K562 (cell line): ENCODE measurements at regions not wholly inside any gene's neighbourhood (a gene's known extent, or its start where the extent isn't known, plus 50 kb on each side); places are given as distances from the start of the nearest gene placed in this dataset.

ENCODE experiments used
- ATAC-seq: fragments of 200-7000 bp; cut with Tn5 transposase; 3 replicates; pipeline ENCODE4 v1.9.1; 2020; ENCODE audit warnings: moderate library complexity
- BruUV-seq: library from RNA; stranded (reverse); fragments of 400-500 nt; replicated peaks from 2 replicates; lab custom pipeline; 2021; lab: Mats Ljungman, UMichigan
- CTCF ChIA-PET: fragments of 300-600 bp; formaldehyde crosslinking; extraction: SDS; loops from one replicate; lab custom pipeline; 2021; ENCODE audit warnings: low intra/inter-chr PET ratio; lab: Yijun Ruan, JAX
- POLR2A ChIA-PET: fragments of 300-600, 350-650 bp; sonication (Branson Sonifier 250); formaldehyde crosslinking; extraction: SDS; loops from one replicate; lab custom pipeline; 2021; ENCODE audit warnings: antibody characterized with exemption, inconsistent platforms; lab: Yijun Ruan, JAX
- DNase-seq, 4 experiments: peaks; one replicate each; pipeline versions ENCODE4 v3.0.0 to v3.0.0-alpha.2; 2011 to 2018; ENCODE audit warnings: low spot score in 3 of 4, mixed read lengths in 3 of 4; ENCODE audit errors: extremely low read depth in 1 of 4
- FAIRE-seq: peaks from 2 replicates; lab custom pipeline; 2011; peaks lifted over from hg19 to GRCh38; lab: Jason Lieb, UNC
- H2AFZ ChIP-seq: 2 replicates; pipeline ENCODE4 v1.6.0; 2011; ENCODE audit warnings: low read depth, low read length, control low read depth, inconsistent platforms
- H3K27ac ChIP-seq: fragments of 200-600 bp; 3 replicates; pipeline ENCODE4 v1.8.0; 2011; ENCODE audit warnings: low read depth, mild to moderate bottlenecking, control low read depth, inconsistent platforms, low read length, moderate library complexity, mixed read lengths; ENCODE audit errors: extremely low read depth
- H3K27me3 ChIP-seq, 2 experiments: fragments of 300-600 bp in 1 of 2; 2 replicates in 1 of 2; 3 replicates in 1 of 2; pipeline versions ENCODE4 v1.6.0 to v1.8.0; 2011; ENCODE audit warnings: inconsistent platforms in 2 of 2, low read length in 2 of 2, mild to moderate bottlenecking in 1 of 2, mixed read lengths in 1 of 2, moderate library complexity in 1 of 2; ENCODE audit not compliant: control insufficient read depth in 2 of 2, insufficient read depth in 2 of 2
- H3K36me3 ChIP-seq: fragments of 300-600 bp; 3 replicates; pipeline ENCODE4 v1.8.0; 2011; ENCODE audit warnings: mild to moderate bottlenecking, low read length, inconsistent platforms; ENCODE audit not compliant: control insufficient read depth, insufficient read depth
- H3K4me1 ChIP-seq, 2 experiments: fragments of 200-600 bp in 1 of 2; replicated peaks in 1 of 2; 2 replicates in 1 of 2; 3 replicates in 1 of 2; pipeline versions ENCODE4 v1.5.1 to v1.8.0; 2011; ENCODE audit warnings: inconsistent platforms in 2 of 2, low read length in 2 of 2, mild to moderate bottlenecking in 1 of 2, mixed read lengths in 1 of 2, moderate library complexity in 1 of 2; ENCODE audit not compliant: control insufficient read depth in 2 of 2, insufficient read depth in 2 of 2
- H3K4me2 ChIP-seq: 2 replicates; pipeline ENCODE4 v1.6.1; 2011; ENCODE audit warnings: low read length, control low read depth, inconsistent platforms, mixed read lengths; ENCODE audit not compliant: insufficient read depth
- H3K4me3 ChIP-seq: fragments of 200-600 bp; sonication (generic), shearing (Covaris generic); 2 replicates; pipeline ENCODE4 v1.5.1; 2016; ENCODE audit warnings: control low read depth, inconsistent platforms
- H3K79me2 ChIP-seq: fragments of 200-600 bp; 3 replicates; pipeline ENCODE4 v1.8.0; 2011; ENCODE audit warnings: low read length, inconsistent platforms; ENCODE audit not compliant: control insufficient read depth, insufficient read depth
- H3K9ac ChIP-seq, 2 experiments: 2 replicates each; pipeline versions ENCODE4 v1.6.0 to v1.6.1; 2011; ENCODE audit warnings: low read depth in 2 of 2, low read length in 2 of 2, control low read depth in 1 of 2, inconsistent platforms in 1 of 2, mild to moderate bottlenecking in 1 of 2, mixed read lengths in 1 of 2; ENCODE audit not compliant: insufficient read depth in 1 of 2
- H3K9me1 ChIP-seq: one replicate; pipeline ENCODE4 v1.6.0; 2011; ENCODE audit warnings: inconsistent platforms, mild to moderate bottlenecking, low read length, moderate library complexity; ENCODE audit not compliant: control insufficient read depth, insufficient read depth
- H3K9me3 ChIP-seq: replicated peaks from 2 replicates; pipeline ENCODE4 v1.5.1; 2011; ENCODE audit warnings: low read depth, low read length, inconsistent platforms; ENCODE audit not compliant: control insufficient read depth, insufficient read depth
- H4K20me1 ChIP-seq: replicated peaks from 2 replicates; pipeline ENCODE4 v1.6.1; 2011; ENCODE audit warnings: low read length, inconsistent platforms, mixed read lengths; ENCODE audit not compliant: control insufficient read depth, insufficient read depth
- BRF2 ChIP-seq: IDR thresholded peaks from 3 replicates; pipeline ENCODE4 v1.6.1; 2011; ENCODE audit warnings: borderline replicate concordance, mild to moderate bottlenecking; ENCODE audit not compliant: insufficient read length, insufficient read depth
- CREB1 ChIP-seq, 2 experiments: sonication (generic) in 1 of 2; formaldehyde crosslinking in 1 of 2; IDR thresholded peaks; 2 replicates each; pipeline versions ENCODE4 v1.6.1 to v1.8.0; 2012 to 2022; ENCODE audit warnings: inconsistent platforms in 1 of 2, mild to moderate bottlenecking in 1 of 2, missing genetic modification reagents in 1 of 2, moderate library complexity in 1 of 2
- DNMT1 ChIP-seq: fragments of 450-650 bp; IDR thresholded peaks from 2 replicates; pipeline ENCODE4 v1.6.1; 2016; ENCODE audit warnings: antibody characterized with exemption, mild to moderate bottlenecking
- ELF4 ChIP-seq: fragments of 450-650 bp; formaldehyde crosslinking; IDR thresholded peaks from 2 replicates; pipeline ENCODE4 v1.4.0; 2022; ENCODE audit warnings: missing genetic modification characterization
- FOXA3 ChIP-seq, 2 experiments: fragments of 450-650 bp in 1 of 2; sonication (generic) in 1 of 2; formaldehyde crosslinking; IDR thresholded peaks in 1 of 2; conservative IDR thresholded peaks in 1 of 2; 2 replicates each; pipeline versions ENCODE4 v1.4.0 to v1.8.0; 2020 to 2022; ENCODE audit warnings: mild to moderate bottlenecking in 2 of 2, missing genetic modification reagents in 1 of 2
- GTF3C2 ChIP-seq: IDR thresholded peaks from 3 replicates; pipeline ENCODE4 v1.6.1; 2011; ENCODE audit warnings: borderline replicate concordance, mild to moderate bottlenecking, moderate library complexity; ENCODE audit not compliant: insufficient read length; ENCODE audit errors: extremely low read depth
- HDGF ChIP-seq: fragments of 450-650 bp; IDR thresholded peaks from 2 replicates; pipeline ENCODE4 v1.6.1; 2016
- MBD2 ChIP-seq: sonication (generic); IDR thresholded peaks from 2 replicates; pipeline ENCODE4 v1.6.1; 2016; ENCODE audit warnings: low read depth, borderline replicate concordance
- MED1 ChIP-seq: sonication (generic); formaldehyde crosslinking; IDR thresholded peaks from 2 replicates; pipeline ENCODE4 v1.8.1; 2023; ENCODE audit warnings: missing genetic modification reagents, borderline replicate concordance
- RBM17 ChIP-seq: fragments of 200-400 bp; formaldehyde crosslinking; IDR thresholded peaks from 2 replicates; pipeline ENCODE4 v1.6.1; 2017; ENCODE audit warnings: low read depth, mild to moderate bottlenecking, low read length, borderline replicate concordance
- SAFB ChIP-seq: fragments of 200-400 bp; formaldehyde crosslinking; IDR thresholded peaks from 2 replicates; pipeline ENCODE4 v1.6.1; 2017; ENCODE audit warnings: low read depth, low read length, borderline replicate concordance
- SREBF2 ChIP-seq: sonication (generic); formaldehyde crosslinking; IDR thresholded peaks from 2 replicates; pipeline ENCODE4 v1.4.0; 2020; ENCODE audit warnings: mild to moderate bottlenecking, missing genetic modification reagents
- TAL1 ChIP-seq: fragments of 450-650 bp; IDR thresholded peaks from 2 replicates; pipeline ENCODE4 v1.6.1; 2016; ENCODE audit warnings: mild to moderate bottlenecking
- TEAD2 ChIP-seq: fragments of 450-650 bp; IDR thresholded peaks from 2 replicates; pipeline ENCODE4 v1.6.1; 2016; ENCODE audit warnings: missing genetic modification characterization, control low read depth, missing compliant biosample characterization
- ZBTB33 ChIP-seq: sonication (generic); formaldehyde crosslinking; IDR thresholded peaks from 2 replicates; pipeline ENCODE4 v1.8.1; 2023; ENCODE audit warnings: mild to moderate bottlenecking, missing genetic modification reagents
- ZNF232 ChIP-seq: sonication (generic); formaldehyde crosslinking; IDR thresholded peaks from 2 replicates; pipeline ENCODE4 v1.8.0; 2022; ENCODE audit warnings: mild to moderate bottlenecking, missing genetic modification reagents
- ZNF311 ChIP-seq: fragments of 250-450 bp; sonication (Bioruptor Pico); IDR thresholded peaks from 2 replicates; pipeline ENCODE4 v1.4.0; 2020; ENCODE audit warnings: mild to moderate bottlenecking, moderate library complexity
- WGBS: fragments of 100-300 bp; shearing (Covaris generic); methylation state at CpG from one replicate; pipeline ENCODE4 v1.1.6; 2016; ENCODE audit warnings: low coverage, mixed read lengths; ENCODE audit not compliant: insufficient coverage; ENCODE audit errors: missing lambda C conversion rate; 5-methylcytosine and 5-hydroxymethylcytosine counted together
- in situ Hi-C: fragments of 300-500 bp; cut with MboI; formaldehyde crosslinking; loops from 4 replicates; pipeline ENCODE4 v1.15.0; 2018; ENCODE audit warnings: inconsistent platforms, mixed read lengths
- intact Hi-C: fragments of 100-400 bp; cut with micrococcal nuclease; formaldehyde crosslinking; loops from 2 replicates; pipeline ENCODE4 v1.14.2; 2022

- ATAC-seq = no peak
- intact Hi-C loops = no loop called here
- H3K4me2 ChIP-seq = no peak overlapping the region
- no peaks in the 10 kb centered on the region for H3K9me3 ChIP-seq
- no peaks in the 10 kb centered on the region for H3K27me3 ChIP-seq
- H3K27ac ChIP-seq = no peak overlapping the region
- no peak overlapping the region for H3K4me3 ChIP-seq
- H3K9ac ChIP-seq = no peak overlapping the region
- no TSS peak for BruUV-seq
- H3K79me2 ChIP-seq = no peaks in the 10 kb centered on the region
- no peaks in the 10 kb centered on the region for H3K4me1 ChIP-seq
- no peaks in the 10 kb centered on the region for H4K20me1 ChIP-seq
- POLR2A ChIA-PET = no interaction called here
- WGBS = 0% methylated on average over 1 of the region's 1 CpG
- H3K9me1 ChIP-seq = no peaks in the 10 kb centered on the region
- H2AFZ ChIP-seq = no peak overlapping the region
- no peak for FAIRE-seq
- in situ Hi-C loops = no loop called here
- no peak for TF ChIP-seq ZNF232 (CRISPR knock-in tag)
- TF ChIP-seq ZBTB33 (CRISPR knock-in tag) = no peak
- TF ChIP-seq ELF4 (CRISPR knock-in tag) = no peak
- TF ChIP-seq RBM17 = no peak
- TF ChIP-seq ZNF311 (CRISPR knock-in tag) = no peak
- no peak for TF ChIP-seq CREB1 (IDR thresholded peaks at IDR 0.05)
- no peak for TF ChIP-seq CREB1 (CRISPR knock-in tag; IDR thresholded peaks at IDR 0.05)
- TF ChIP-seq SAFB = no peak
- no peak for TF ChIP-seq DNMT1
- TF ChIP-seq HDGF = no peak
- no peak for TF ChIP-seq BRF2
- no peak for TF ChIP-seq MED1 (CRISPR knock-in tag)
- no peak for TF ChIP-seq GTF3C2
- TF ChIP-seq SREBF2 (CRISPR knock-in tag) = no peak
- TF ChIP-seq TAL1 = no peak
- no peak for TF ChIP-seq FOXA3 (CRISPR knock-in tag; conservative IDR thresholded peaks at IDR 0.05 in 1 of 2, IDR thresholded peaks at IDR 0.05 in 1 of 2)
- no peak for TF ChIP-seq MBD2
- no peak for TF ChIP-seq TEAD2 (tag)
- CTCF ChIA-PET = no interaction called here
- no peaks in the 10 kb centered on the region for H3K36me3 ChIP-seq
- DNase-seq = no peak
Measured at GRCh38 chr11:80987171-80987570, 1546.3 kb upstream of the TENM4 start.
